ENCODE measurements at regions not wholly inside any gene's neighbourhood (a gene's known extent, or its start where the extent isn't known, plus 50 kb on each side); places are given as distances from the start of the nearest gene placed in this dataset.

DNA sequence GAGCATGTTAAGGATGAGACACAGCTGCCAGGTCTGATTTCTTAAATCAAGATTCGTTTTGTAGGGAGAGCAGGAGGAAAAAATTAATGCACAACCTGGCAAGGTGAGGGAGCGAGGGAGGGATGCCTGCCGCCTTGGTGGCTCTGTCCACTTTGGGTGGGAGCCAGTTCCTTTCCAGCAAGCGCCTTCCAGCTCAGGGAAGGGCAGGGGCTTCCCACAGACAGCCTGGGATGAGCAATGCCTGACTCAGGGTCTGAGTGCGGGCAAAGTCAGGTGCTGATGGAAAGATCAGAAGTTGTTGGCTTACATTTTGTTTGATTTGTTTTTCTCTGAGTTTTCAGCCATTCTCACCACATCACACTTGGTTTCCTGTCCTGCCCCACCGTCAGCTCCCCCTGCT lies 220.7 kb downstream of the ENGASE start:
- ATAC-seq (no peak), DNase-seq (ENCODE audit: missing footprints) (no peak)
- intact Hi-C loops (cut with DNase I) = no loop called here

DNA sequence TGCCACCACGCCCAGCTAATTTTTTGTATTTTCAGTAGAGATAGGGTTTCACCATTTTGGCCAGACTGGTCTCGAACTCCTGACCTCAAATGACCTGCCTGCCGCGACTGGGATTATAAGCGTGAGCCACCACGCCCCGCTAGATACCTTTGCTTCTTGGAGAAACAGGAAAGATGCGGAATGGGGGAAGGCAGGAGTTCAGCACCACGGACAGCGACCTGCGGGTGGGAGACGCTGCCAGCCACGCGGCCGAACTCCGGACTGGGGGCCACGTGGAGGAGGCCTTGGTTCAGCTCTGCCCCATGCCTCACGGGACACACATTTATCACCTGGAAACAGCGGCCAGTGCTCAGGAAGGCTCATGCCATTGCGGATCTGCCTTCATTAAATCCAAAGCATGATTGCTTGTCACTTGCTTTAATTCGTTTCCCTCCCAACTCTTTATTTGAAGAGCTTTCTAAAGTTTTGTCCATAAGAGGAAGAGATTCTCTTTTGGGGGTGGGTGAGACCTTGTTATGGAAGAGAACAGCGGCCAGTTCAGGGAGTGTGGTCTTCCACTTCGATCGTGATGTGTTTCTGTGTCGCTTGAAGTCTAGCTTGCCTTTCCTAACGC lies 219.9 kb downstream of the ENGASE start:
- intact Hi-C loops (cut with DNase I) = no loop called here
- no peak for DNase-seq (ENCODE audit: missing footprints)
- no peak for ATAC-seq

DNA sequence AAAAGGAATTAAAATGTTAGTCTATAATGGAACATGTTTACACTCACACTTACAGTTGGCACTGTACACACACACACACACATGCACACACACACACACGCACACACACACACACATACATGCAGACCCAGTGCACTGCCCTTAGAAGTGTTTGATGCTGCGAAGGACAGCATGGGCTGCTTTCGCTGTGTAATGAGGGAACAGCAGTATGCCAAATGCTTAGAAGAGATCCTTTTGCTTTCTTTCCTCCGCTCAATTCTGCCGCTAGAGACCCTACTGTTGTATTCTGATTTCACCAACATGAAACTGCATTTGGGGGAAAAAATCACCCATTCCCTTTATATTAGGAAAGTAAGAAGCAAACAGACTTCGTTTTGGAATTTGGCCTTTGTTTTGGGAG lies 217.9 kb downstream of the ENGASE start:
- no peak for ATAC-seq

DNA sequence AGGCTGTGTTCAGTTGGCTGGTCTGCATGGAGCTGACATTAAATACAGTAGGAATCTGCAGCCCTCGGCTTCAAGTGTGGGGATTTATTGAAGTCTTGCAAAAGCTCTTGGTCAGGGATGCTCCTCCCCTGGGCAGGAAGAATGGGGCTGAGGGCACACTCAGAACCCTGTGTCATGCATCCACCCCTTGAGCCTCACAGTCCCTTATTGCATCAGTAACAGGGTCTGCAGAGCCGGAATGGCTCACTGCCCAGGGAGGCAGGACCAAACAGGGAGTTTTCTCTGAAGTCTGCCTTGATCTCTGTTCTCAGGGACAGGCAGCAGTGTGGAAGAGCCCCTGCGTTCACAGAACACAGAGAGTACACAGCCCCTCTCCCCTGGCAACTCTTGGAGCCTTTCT lies 216.8 kb downstream of the ENGASE start:
- ATAC-seq (no peak), DNase-seq (ENCODE audit: missing footprints) (no peak)
- intact Hi-C loops (cut with DNase I) = no loop called here

More for the DNA sequence above, 217.9 kb downstream of the ENGASE start:
- intact Hi-C loops (cut with DNase I) = no loop called here
- no peak for DNase-seq (ENCODE audit: missing footprints)

DNA sequence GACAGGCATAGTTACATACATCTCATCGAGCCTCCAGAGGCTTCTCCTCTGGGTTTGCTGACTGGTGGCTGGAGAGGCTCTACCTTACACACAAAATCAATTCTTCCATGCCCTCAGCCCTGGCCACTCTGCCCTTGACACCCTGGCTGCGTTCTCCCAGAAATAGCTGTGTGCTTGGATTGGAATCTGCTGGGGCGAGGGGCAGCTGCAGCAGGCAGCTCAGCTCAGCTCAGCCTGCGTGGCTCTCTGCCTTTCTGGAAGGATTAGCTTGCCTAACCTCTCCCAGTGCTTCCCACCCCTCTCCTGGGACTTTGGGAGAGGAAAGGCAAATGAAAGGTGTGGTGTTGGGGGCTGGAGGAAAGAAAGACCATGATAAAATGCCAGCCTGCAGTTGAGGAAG lies 216.1 kb downstream of the ENGASE start:
- intact Hi-C loops (cut with DNase I) = no loop called here
- ATAC-seq = no peak
- no peak for DNase-seq (ENCODE audit: missing footprints)

DNA sequence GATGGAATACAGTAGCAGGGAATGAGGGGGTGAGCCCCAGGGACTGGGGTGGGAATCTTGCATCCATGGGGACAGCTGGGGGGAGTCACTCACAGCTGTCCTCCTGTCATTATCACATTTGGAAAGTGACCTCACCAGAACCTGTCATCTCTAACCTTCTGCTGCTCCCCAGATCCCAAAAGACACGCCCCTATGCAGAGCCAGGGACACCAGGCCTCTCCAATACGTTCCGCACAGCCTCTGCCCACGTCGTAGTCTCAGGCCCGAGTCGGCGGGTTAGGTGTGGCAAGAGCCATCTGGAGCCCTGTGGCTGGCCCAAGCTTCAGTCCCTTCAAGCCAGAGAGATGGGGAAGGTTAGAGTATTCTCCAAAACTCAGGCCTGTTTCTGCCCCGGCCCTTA lies 214.3 kb downstream of the ENGASE start:
- ATAC-seq (no peak), DNase-seq (ENCODE audit: missing footprints) (no peak)
- intact Hi-C loops (cut with DNase I) = no loop called here

DNA sequence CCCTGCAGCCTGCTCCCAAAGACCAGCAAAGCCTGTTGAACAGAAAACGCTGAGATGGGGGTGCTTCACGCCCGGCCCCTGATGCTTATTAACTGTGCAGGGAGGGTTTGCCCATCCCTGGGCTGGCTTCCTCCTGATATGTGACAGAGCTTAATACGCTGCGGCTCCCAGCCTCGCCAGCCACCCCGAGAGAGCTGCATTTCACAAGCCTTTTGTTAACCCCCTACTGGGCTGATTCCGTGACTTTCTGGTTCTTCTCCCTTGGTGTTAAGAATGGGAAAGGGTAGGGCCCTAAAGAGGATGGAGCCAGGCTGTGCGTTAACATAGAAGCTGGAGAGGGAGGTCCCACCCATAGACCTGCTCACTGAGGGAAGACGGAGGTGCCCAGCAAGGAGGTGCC lies 211.8 kb downstream of the ENGASE start:
- no peak for ATAC-seq
- no peak for DNase-seq (ENCODE audit: missing footprints)
- intact Hi-C loops (cut with DNase I) = no loop called here

DNA sequence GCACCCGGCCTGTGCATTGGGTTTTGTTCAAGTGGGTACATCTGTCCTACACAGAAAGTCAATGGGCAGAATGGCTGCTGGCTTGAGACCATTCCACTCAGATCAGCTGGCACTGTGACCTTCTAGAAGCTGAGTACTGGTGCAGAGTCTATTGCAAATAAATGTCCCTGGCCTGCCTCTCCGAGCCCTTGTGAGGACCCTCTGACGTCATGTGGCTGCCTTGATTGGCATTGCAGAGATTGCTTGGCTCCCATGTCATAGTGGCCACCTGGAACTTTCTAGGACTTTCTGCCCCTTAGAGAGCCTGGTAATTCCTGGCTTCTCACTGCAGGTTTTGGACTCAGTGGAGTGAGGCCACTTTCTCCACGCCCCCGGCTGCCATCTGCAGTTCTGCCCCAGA lies 211.3 kb downstream of the ENGASE start:
- no peak for ATAC-seq
- no peak for DNase-seq (ENCODE audit: missing footprints)
- intact Hi-C loops (cut with DNase I) = no loop called here

DNA sequence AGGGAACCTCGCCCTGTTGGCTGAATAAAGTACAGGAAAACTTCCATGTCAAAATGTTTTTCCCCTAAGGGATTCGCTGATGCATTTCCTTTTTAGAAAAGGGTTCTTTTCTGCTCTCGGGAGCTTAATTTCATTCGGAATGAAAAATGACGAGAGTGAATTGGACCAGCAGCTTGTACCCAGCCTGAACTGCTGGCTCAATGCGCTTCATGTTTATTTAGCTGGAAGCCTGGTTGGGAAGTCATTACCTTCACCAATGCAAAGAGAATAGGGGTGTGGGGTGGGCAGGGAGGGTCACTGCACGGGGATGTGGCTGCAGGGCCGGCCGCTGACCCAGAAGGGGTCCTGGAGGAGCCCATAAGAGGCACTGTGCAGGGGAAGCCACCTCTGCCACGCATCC lies 207.7 kb downstream of the ENGASE start:
- DNase-seq (ENCODE audit: missing footprints) (no peak), ATAC-seq (no peak)
- intact Hi-C loops (cut with DNase I) = no loop called here

DNA sequence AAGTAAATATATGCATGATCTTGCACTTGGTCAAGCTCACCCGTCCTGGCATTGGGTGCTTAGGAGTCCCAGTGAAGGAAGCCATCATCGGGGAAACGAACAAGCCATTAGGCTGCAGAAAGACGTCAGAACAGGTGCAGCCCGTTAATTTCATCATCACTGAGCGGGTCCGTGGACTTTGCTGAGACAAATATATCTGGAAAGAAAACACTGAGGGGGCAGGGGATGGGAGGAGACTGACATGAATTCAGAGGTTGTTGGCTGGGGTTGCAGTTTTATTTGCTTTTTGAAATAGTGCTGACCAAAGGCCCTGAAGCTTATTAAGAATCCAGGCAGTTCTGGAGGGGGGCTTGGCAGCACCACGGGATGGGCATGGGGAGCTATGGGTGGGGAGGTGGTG lies 207.2 kb downstream of the ENGASE start:
- ATAC-seq (no peak), DNase-seq (ENCODE audit: missing footprints) (no peak)
- intact Hi-C loops (cut with DNase I) = no loop called here

DNA sequence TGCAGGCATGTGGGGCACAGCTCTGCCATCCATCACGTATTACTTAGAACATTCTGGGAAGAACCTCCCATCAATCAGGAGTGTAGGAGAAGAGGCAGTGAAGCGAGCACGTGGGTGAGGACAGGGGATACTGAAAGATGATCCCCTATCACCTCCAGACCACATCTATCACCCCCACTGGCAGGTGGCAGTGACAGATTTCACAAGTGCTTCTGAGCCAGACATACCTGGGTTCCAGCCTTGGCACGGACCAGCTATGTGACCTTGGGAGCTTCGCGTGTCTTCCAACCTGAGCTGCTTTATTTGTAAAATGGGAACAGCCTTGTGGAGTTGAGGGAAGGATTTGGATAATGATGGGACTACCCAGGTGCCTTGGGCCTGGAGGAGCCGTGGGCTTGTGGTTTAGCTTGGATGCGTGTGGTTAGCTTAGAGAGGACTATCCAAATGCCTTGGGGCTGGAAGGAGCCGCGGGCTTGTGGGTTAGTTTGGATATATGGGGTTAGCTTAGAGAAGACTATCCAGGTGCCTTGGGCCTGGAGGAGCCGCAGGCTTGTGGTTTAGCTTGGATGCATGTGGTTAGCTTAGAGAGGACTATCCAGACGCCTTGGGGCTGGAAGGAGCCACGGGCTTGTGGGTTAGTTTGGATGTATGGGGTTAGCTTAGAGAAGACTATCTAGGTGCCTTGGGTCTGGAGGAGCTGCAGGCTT lies 206.4 kb downstream of the ENGASE start:
- DNase-seq (ENCODE audit: missing footprints) (no peak), ATAC-seq (no peak)
- intact Hi-C loops (cut with DNase I) = no loop called here

DNA sequence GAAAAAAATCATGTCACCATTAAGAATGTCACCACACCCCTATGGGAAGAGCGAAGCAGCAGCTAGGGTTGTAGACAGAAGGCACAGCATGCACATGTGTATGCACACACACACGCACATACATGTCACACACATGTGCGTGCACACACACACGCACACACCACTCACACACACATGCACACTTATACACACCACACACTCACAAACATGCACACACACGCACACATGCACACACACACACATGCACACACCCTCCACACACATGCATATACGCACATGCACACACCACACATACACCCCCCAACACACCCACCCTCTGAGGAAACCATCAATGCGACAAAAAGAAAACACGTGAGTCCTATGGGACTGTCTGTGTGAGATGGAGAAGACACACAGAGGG lies 205.4 kb downstream of the ENGASE start:
- ATAC-seq (no peak), DNase-seq (ENCODE audit: missing footprints) (no peak)
- intact Hi-C loops (cut with DNase I) = no loop called here

DNA sequence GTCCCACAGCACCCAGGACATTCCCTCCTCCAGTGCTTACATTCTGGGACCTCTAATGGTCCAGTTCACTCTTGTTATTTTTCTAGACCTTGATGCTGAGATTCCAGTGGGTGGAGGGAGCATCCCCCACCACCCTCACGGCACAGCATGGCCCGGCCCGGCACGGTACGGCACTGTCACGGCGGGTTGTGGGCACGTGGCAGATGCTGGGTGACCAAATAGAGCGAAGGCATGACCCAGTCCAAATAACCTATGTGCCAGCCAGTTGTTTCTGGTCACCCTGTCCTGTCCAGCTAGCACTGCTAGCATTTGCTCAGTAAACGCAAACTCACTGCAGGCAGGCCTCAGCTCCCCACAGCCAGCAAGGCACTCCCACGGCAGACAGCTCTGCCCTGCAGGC lies 204.7 kb downstream of the ENGASE start:
- intact Hi-C loops (cut with DNase I) = no loop called here
- ATAC-seq = no peak
- no peak for DNase-seq (ENCODE audit: missing footprints)

DNA sequence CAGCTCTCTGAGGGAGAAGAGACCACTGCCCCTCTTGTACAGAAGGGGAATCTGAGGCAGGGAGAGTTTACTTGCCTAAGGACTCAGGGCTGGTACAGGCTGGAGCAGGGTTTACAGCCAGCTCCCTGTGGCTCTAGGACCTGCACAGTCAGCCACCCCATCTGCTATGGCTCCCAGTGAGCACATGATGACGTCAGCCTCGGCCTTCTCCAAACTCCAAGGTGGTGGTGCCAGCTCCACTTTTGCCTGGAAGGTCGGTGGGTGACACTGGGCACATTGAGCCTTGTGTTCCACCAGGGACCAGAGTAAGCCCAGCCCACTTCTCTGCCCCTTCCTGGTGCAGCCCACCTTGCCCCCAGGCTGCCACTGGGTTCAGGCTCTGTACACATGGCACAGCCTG lies 202.2 kb downstream of the ENGASE start:
- no peak for ATAC-seq
- no peak for DNase-seq (ENCODE audit: missing footprints)
- intact Hi-C loops (cut with DNase I) = no loop called here

DNA sequence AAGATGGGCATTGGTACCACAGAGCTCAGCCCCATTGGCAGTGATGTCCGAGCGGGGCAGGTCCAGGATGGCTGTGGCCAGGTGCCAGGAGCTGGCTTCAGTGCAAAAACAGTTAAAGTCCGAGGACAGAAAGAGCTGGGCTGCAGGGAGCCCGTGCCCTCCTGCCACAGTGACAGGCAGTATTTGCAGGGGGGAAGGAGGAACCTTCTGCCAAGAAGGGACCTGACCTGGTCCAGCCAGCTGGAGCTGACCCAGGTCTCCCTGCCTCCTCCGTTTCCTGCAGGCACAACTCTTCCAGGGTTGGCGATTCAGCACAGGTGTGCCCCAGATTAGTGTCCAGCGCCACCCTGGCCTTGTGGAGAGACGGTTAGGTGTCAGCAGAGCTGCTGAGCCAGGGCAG lies 199.0 kb downstream of the ENGASE start:
- intact Hi-C loops (cut with DNase I) = no loop called here
- DNase-seq (ENCODE audit: missing footprints) (no peak), ATAC-seq (no peak)

DNA sequence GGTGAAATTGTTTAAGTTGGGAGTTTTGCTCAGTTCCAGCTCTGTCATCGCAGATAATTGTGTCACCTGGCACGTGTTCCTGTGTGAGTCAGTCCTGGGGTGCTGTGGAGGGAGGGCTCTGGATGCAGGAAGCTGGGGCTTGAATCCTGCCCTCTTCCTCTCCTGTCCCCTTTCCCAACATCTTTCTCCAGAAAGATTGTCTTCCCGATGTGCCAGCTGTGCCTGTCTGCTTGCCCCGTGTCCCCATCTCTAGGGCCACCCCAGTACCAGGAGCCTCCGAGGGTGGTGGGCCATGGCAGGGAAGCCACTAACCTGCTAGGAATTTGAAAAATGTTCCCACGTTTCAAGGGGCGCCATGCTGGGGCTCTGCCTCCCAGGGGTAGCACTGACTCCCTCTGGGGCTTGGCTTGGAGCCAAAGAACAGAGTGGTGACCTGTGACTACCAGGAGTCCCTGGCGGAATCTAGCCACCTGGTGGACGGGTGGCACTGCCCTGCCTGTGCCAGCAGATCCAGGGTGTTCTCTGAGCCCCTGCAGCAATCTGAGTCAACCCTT lies 198.1 kb downstream of the ENGASE start:
- intact Hi-C loops (cut with DNase I) = no loop called here
- DNase-seq (ENCODE audit: missing footprints) (no peak), ATAC-seq (no peak)

DNA sequence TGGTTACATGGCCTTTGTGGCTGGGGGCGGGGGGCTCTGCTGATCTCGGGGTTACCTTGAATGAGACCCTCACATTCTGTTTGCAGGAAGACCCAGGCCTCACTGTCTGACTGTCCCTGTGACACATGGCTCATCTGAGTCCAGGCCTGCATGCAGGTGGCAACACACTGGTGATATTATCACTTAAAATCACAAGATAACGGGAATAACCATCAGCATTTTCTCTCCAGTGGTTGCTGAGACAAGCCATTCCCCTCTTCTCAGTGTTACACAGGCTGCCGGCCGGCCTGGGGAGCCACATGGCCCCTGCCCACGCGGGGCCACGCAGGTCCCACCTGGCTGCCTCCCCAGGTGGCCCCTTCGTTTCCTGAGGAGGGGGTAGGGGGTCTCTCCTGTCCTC lies 197.6 kb downstream of the ENGASE start:
- DNase-seq (ENCODE audit: missing footprints) (no peak), ATAC-seq (no peak)
- intact Hi-C loops (cut with DNase I) = no loop called here

DNA sequence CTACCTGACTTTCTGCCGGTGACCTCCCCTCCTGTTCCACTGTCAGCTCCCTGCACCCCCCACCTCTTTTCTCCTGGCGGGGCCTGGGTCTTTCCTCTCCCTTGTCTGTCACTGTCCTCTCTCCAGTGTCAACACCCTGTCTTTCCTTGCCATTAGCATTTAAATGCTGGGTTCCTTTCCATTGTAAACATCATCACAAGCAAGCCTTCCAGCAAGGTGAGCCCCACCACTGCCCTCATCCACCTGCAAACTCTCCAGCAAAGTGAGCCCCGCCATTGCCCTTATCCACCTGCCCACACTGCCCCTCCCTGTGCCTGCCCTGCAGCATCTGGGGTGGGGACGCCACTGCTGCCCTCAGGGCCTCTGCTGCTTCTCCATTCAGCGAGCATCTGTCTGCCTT lies 195.0 kb downstream of the ENGASE start:
- ATAC-seq (no peak), DNase-seq (ENCODE audit: missing footprints) (no peak)
- intact Hi-C loops (cut with DNase I) = no loop called here

DNA sequence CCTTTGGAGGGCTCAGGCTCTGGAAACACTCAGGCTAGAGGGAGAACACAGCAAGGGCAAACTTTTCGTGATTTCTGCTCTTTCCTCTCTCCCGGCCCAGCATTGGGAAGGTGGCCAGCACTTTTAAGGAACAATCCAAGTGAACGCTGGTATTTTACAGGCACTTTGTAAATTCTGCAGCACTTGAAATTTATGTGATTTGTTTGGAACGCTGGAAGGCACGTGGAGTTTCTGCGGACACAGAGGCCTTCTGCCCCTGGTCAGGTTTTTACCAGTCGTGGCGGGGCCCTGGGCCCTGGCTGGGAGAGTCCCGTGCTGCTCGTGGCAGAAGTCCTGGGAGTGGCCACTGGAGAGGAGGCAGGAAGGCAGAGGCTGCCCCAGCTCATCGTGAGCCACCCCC lies 188.6 kb downstream of the ENGASE start:
- no peak for ATAC-seq
- intact Hi-C loops (cut with DNase I) = no loop called here
- no peak for DNase-seq (ENCODE audit: missing footprints)

DNA sequence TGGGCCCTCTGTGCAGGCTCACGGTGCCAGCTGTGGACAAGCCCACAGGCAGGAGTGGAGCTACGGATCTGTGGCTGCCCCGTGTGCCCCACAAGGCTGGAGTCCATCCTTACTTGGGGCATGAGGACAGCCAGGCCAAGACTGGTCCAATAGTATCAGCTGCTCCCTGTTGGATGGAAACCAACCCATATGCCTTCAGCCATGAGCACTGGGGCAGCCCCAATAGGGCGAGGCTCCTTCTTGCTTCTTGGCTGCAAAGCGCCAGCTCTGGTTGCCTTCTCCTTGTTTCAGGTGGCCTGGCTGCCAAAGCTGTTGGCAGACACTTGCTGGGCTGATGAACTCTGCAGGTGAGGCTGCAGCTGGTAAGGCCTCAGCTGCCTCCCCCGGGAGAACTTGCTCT lies 188.0 kb downstream of the ENGASE start:
- intact Hi-C loops (cut with DNase I) = no loop called here
- no peak for DNase-seq (ENCODE audit: missing footprints)
- ATAC-seq = no peak
